H1 (cell line): ENCODE measurements at regions not wholly inside any gene's neighbourhood (a gene's known extent, or its start where the extent isn't known, plus 50 kb on each side); places are given as distances from the start of the nearest gene placed in this dataset.

Experiments used
- CTCF ChIA-PET: fragments of 300-600 bp; sonication (Branson Sonifier 250); formaldehyde crosslinking; loops from one replicate; lab custom pipeline; 2021; ENCODE audit not compliant: partially characterized antibody; lab: Charles Lee
- POLR2A ChIA-PET: fragments of 300-600 bp; sonication (Branson Sonifier 250); formaldehyde crosslinking; loops from one replicate; lab custom pipeline; 2021; ENCODE audit warnings: inconsistent platforms; ENCODE audit not compliant: partially characterized antibody; lab: Charles Lee
- DNase-seq, 2 experiments: peaks; one replicate each; pipeline versions ENCODE4 v3.0.0 to v3.0.0-alpha.2; 2010 to 2022; ENCODE audit warnings: low spot score in 2 of 2, low read depth in 1 of 2, mixed read lengths in 1 of 2
- FAIRE-seq: peaks from 2 replicates; lab custom pipeline; 2011; peaks lifted over from hg19 to GRCh38; lab: Jason Lieb, UNC
- H2AFZ ChIP-seq: 2 replicates; pipeline ENCODE4 v1.8.1; 2012; ENCODE audit warnings: low read length, inconsistent platforms
- H2AK5ac ChIP-seq: 2 replicates; pipeline ENCODE4 v1.6.1; 2013; ENCODE audit warnings: low read depth, low read length
- H2BK120ac ChIP-seq: replicated peaks from 2 replicates; pipeline ENCODE3; 2013; ENCODE audit warnings: low read depth, low read length, inconsistent platforms
- H2BK12ac ChIP-seq: 2 replicates; pipeline ENCODE4 v1.6.1; 2013; ENCODE audit warnings: low read depth, low read length
- H2BK15ac ChIP-seq: 2 replicates; pipeline ENCODE4 v1.6.1; 2013; ENCODE audit warnings: low read length
- H2BK20ac ChIP-seq: 2 replicates; pipeline ENCODE4 v1.6.1; 2013; ENCODE audit warnings: low read length
- H2BK5ac ChIP-seq: 2 replicates; pipeline ENCODE4 v1.6.1; 2013; ENCODE audit warnings: low read depth, low read length
- H3K14ac ChIP-seq: 2 replicates; pipeline ENCODE4 v1.6.1; 2013; ENCODE audit warnings: inconsistent platforms; ENCODE audit not compliant: insufficient read length
- H3K18ac ChIP-seq: 2 replicates; pipeline ENCODE4 v1.6.1; 2013; ENCODE audit warnings: low read length; ENCODE audit errors: extremely low read depth
- H3K23ac ChIP-seq: 2 replicates; pipeline ENCODE4 v1.6.1; 2013; ENCODE audit warnings: inconsistent platforms; ENCODE audit not compliant: insufficient read length
- H3K23me2 ChIP-seq: 2 replicates; pipeline ENCODE4 v1.6.1; 2013; ENCODE audit warnings: low read depth, low read length
- H3K27ac ChIP-seq: 2 replicates; pipeline ENCODE4 v1.6.1; 2011; ENCODE audit warnings: low read depth, low read length, inconsistent platforms
- H3K27me3 ChIP-seq, 4 experiments: replicated peaks in 1 of 4; 1 replicate in 1 of 4; 2 replicates in 3 of 4; pipeline versions ENCODE4 v1.6.1 to v1.8.1; 2011 to 2013; ENCODE audit warnings: low read length in 3 of 4, mild to moderate bottlenecking in 3 of 4, inconsistent platforms in 2 of 4, mixed read lengths in 2 of 4, moderate library complexity in 1 of 4; ENCODE audit not compliant: control insufficient read depth in 3 of 4, insufficient read depth in 3 of 4; ENCODE audit errors: extremely low read depth in 1 of 4
- H3K36me3 ChIP-seq, 4 experiments: 2 replicates each; pipeline versions ENCODE4 v1.6.1 to v1.8.1; 2011 to 2013; ENCODE audit warnings: mild to moderate bottlenecking in 4 of 4, low read length in 3 of 4, moderate library complexity in 2 of 4, control low read depth in 1 of 4, inconsistent platforms in 1 of 4; ENCODE audit not compliant: insufficient read depth in 4 of 4, control insufficient read depth in 2 of 4
- H3K4ac ChIP-seq: replicated peaks from 2 replicates; pipeline ENCODE3; 2013; ENCODE audit warnings: low read length, low read depth, mixed read lengths, inconsistent platforms; ENCODE audit not compliant: insufficient read length
- H3K4me1 ChIP-seq, 4 experiments: replicated peaks in 1 of 4; 1 replicate in 1 of 4; 2 replicates in 3 of 4; pipeline versions ENCODE4 v1.6.1 to v1.8.1; 2011 to 2013; ENCODE audit warnings: low read length in 3 of 4, inconsistent platforms in 2 of 4, mixed read lengths in 1 of 4; ENCODE audit not compliant: insufficient read depth in 4 of 4, control insufficient read depth in 3 of 4
- H3K4me2 ChIP-seq, 2 experiments: 2 replicates each; pipeline versions ENCODE4 v1.6.1 to v1.8.1; 2011 to 2013; ENCODE audit warnings: low read depth in 2 of 2, low read length in 2 of 2, control low read depth in 1 of 2, inconsistent platforms in 1 of 2, mild to moderate bottlenecking in 1 of 2; ENCODE audit not compliant: insufficient read depth in 1 of 2
- H3K4me3 ChIP-seq, 4 experiments: fragments of 200-600, 300-600 bp in 1 of 4; sonication (generic), shearing (Covaris generic), sonication (Bioruptor Twin) in 1 of 4; 2 replicates each; pipeline versions ENCODE4 v1.5.1 to v1.8.1; 2011 to 2016; ENCODE audit warnings: low read length in 4 of 4, low read depth in 3 of 4, control low read depth in 2 of 4, inconsistent platforms in 2 of 4, mild to moderate bottlenecking in 2 of 4, mixed read lengths in 1 of 4, moderate library complexity in 1 of 4; ENCODE audit not compliant: insufficient read depth in 2 of 4; ENCODE audit errors: extremely low read depth in 1 of 4
- H3K56ac ChIP-seq: replicated peaks from 2 replicates; pipeline ENCODE3; 2013; ENCODE audit warnings: low read depth, mild to moderate bottlenecking, mixed read lengths, low read length, inconsistent platforms; ENCODE audit not compliant: insufficient read length
- H3K79me1 ChIP-seq: 2 replicates; pipeline ENCODE4 v1.6.1; 2013; ENCODE audit warnings: low read depth, low read length, control low read depth
- H3K79me2 ChIP-seq, 2 experiments: 2 replicates each; pipeline versions ENCODE4 v1.6.1 to v1.8.1; 2012 to 2013; ENCODE audit warnings: low read length in 2 of 2, mild to moderate bottlenecking in 2 of 2, inconsistent platforms in 1 of 2; ENCODE audit not compliant: insufficient read depth in 2 of 2, control insufficient read depth in 1 of 2
- H3K9ac ChIP-seq, 4 experiments: replicated peaks in 1 of 4; 1 replicate in 1 of 4; 2 replicates in 3 of 4; pipeline versions ENCODE4 v1.6.1 to v1.8.1; 2011 to 2013; ENCODE audit warnings: low read depth in 3 of 4, low read length in 3 of 4, control low read depth in 2 of 4, mild to moderate bottlenecking in 2 of 4, moderate library complexity in 2 of 4, inconsistent platforms in 1 of 4; ENCODE audit errors: extremely low read depth in 1 of 4
- H3K9me3 ChIP-seq, 2 experiments: 2 replicates each; pipeline versions ENCODE4 v1.6.1 to v1.8.1; 2012 to 2013; ENCODE audit warnings: mild to moderate bottlenecking in 2 of 2, moderate library complexity in 2 of 2, control low read depth in 1 of 2, inconsistent platforms in 1 of 2, low read depth in 1 of 2, low read length in 1 of 2, mixed read lengths in 1 of 2; ENCODE audit not compliant: insufficient read depth in 2 of 2
- H4K20me1 ChIP-seq, 2 experiments: replicated peaks in 1 of 2; 2 replicates each; pipeline versions ENCODE3 to v1.8.1; 2011 to 2013; ENCODE audit warnings: inconsistent platforms in 2 of 2, low read length in 2 of 2, mild to moderate bottlenecking in 1 of 2; ENCODE audit not compliant: insufficient read depth in 2 of 2, control insufficient read depth in 1 of 2
- H4K5ac ChIP-seq: 2 replicates; pipeline ENCODE4 v1.6.1; 2013; ENCODE audit warnings: low read length, low read depth, mixed read lengths, inconsistent platforms; ENCODE audit not compliant: insufficient read length
- H4K8ac ChIP-seq: 2 replicates; pipeline ENCODE4 v1.8.0; 2013; ENCODE audit warnings: mild to moderate bottlenecking, moderate library complexity, low read length, inconsistent platforms; ENCODE audit not compliant: insufficient read depth; ENCODE audit errors: extremely low read depth
- H4K91ac ChIP-seq: replicated peaks from 2 replicates; pipeline ENCODE3; 2013; ENCODE audit warnings: low read length, mixed read lengths, inconsistent platforms; ENCODE audit not compliant: insufficient read length
- ASH2L ChIP-seq: fragments of 200-600, 300-600 bp; sonication (generic); IDR thresholded peaks from one replicate; pipeline ENCODE4 v1.7.1; 2017; ENCODE audit warnings: low read length
- ATF3 ChIP-seq: IDR thresholded peaks from 2 replicates; pipeline ENCODE4 v1.6.1; 2011; ENCODE audit warnings: low read depth, mild to moderate bottlenecking, low read length; ENCODE audit not compliant: insufficient read depth
- NRF1 ChIP-seq: IDR thresholded peaks from 2 replicates; pipeline ENCODE4 v1.6.1; 2011; ENCODE audit warnings: mild to moderate bottlenecking, low read depth, low read length, improper control_type of control experiment
- RBBP5 ChIP-seq: IDR thresholded peaks from 2 replicates; pipeline ENCODE4 v1.7.1; 2012; ENCODE audit warnings: low read depth, mild to moderate bottlenecking, inconsistent platforms, low read length, moderate library complexity, borderline replicate concordance
- SP2 ChIP-seq: IDR thresholded peaks from 2 replicates; pipeline ENCODE4 v1.6.1; 2012; ENCODE audit warnings: mild to moderate bottlenecking, low read length, inconsistent platforms
- SUZ12 ChIP-seq: fragments of 200-600 bp; sonication (generic); IDR thresholded peaks from 2 replicates; pipeline ENCODE4 v1.6.1; 2012; ENCODE audit warnings: mild to moderate bottlenecking, inconsistent platforms, low read length, moderate library complexity, mixed read lengths
- TCF12 ChIP-seq: IDR thresholded peaks from 2 replicates; pipeline ENCODE4 v1.6.1; 2011; ENCODE audit warnings: low read depth, mild to moderate bottlenecking, low read length
- WGBS, 2 experiments: shearing (Covaris generic) in 1 of 2; methylation state at CpG; one replicate each; pipeline versions ENCODE4 v1.1.6 to v1.1.7; 2013 to 2015; ENCODE audit warnings: low lambda C conversion rate in 2 of 2, mixed read lengths in 2 of 2, inconsistent platforms in 1 of 2, low coverage in 1 of 2, missing lambda C conversion rate in 1 of 2; ENCODE audit not compliant: insufficient replicate concordance in 2 of 2, insufficient coverage in 1 of 2, insufficient read length in 1 of 2; ENCODE audit errors: extremely low coverage in 1 of 2, missing lambda C conversion rate in 1 of 2; 5-methylcytosine and 5-hydroxymethylcytosine counted together

- H4K5ac ChIP-seq: no peak overlapping the region
- no peak overlapping the region for H3K4ac ChIP-seq
- TF ChIP-seq TCF12: no peak
- no peak for TF ChIP-seq RBBP5
- no peak for TF ChIP-seq ATF3
- TF ChIP-seq ASH2L: no peak
- no peak for TF ChIP-seq SUZ12
- no peak for TF ChIP-seq NRF1
- no peak for TF ChIP-seq SP2
- no peak overlapping the region for H3K4me3 ChIP-seq
- peaks cover 0 to 1% (median 0%) of the 10 kb centered on the region in 4 experiments; a peak in 1 of 7 replicates for H3K27me3 ChIP-seq
- no peak overlapping the region for H3K27ac ChIP-seq
- H3K4me1 ChIP-seq: no peaks in the 10 kb centered on the region; a peak in 1 of 7 replicates
- WGBS, 2 experiments: 93 to 100% methylated on average over 1 to 4 of the region's 4 CpGs
- no peak overlapping the region for H3K4me2 ChIP-seq
- FAIRE-seq (no peak), DNase-seq (no peak)
- H2BK15ac ChIP-seq: no peak overlapping the region
- no peak overlapping the region for H2BK120ac ChIP-seq
- ChIA-PET POLR2A (no interaction called here), CTCF (no interaction called here)
- H3K18ac ChIP-seq: no peak overlapping the region
- H3K23ac ChIP-seq: no peak overlapping the region
- no peak overlapping the region for H3K14ac ChIP-seq
- no peaks in the 10 kb centered on the region for H3K79me1 ChIP-seq
- no peaks in the 10 kb centered on the region for H3K36me3 ChIP-seq
- H2BK20ac ChIP-seq: no peak overlapping the region
- no peak overlapping the region for H2AFZ ChIP-seq
- no peak overlapping the region for H2BK12ac ChIP-seq
- H3K56ac ChIP-seq: no peak overlapping the region
- no peaks in the 10 kb centered on the region for H3K23me2 ChIP-seq
- H3K79me2 ChIP-seq: no peaks in the 10 kb centered on the region
- no peak overlapping the region for H2AK5ac ChIP-seq
- H2BK5ac ChIP-seq: no peak overlapping the region
- no peak overlapping the region for H3K9ac ChIP-seq
- no peaks in the 10 kb centered on the region for H4K20me1 ChIP-seq
- H4K91ac ChIP-seq: no peak overlapping the region
- no peaks in the 10 kb centered on the region for H3K9me3 ChIP-seq
- no peak overlapping the region for H4K8ac ChIP-seq
These were observed 580.7 kb downstream of the RFPL4B start for GRCh38 chr6:112927641-112928320.
